Gastrocnemius medialis (tissue), 4 donors: ENCODE measurements at regions not wholly inside any gene's neighbourhood (a gene's known extent, or its start where the extent isn't known, plus 50 kb on each side); places are given as distances from the start of the nearest gene placed in this dataset.
"Not testable (repeated sequence)": the region's sequence is repeated elsewhere in the genome, so short reads cannot be mapped to it uniquely, and the experiment has no call there.

Experiments used
- ATAC-seq, 2 donors: fragments of 150-250 bp; one replicate each; pipeline ENCODE4 v1.9.1; 2016
- DNase-seq, 2 donors: peaks; one replicate each; pipeline ENCODE4 v3.0.0-alpha.2; 2019
- H3K27ac ChIP-seq, 4 donors: fragments of 200-600 bp; sonication (generic); 1 replicate in 1 of 4; 2 replicates in 3 of 4; pipeline ENCODE4 v1.5.1; 2016 to 2018; ENCODE audit warnings: mild to moderate bottlenecking in 2 of 4, moderate library complexity in 1 of 4
- H3K27me3 ChIP-seq, 3 donors: fragments of 200-600 bp; sonication (generic) in 2 of 3; 1 replicate in 1 of 3; 2 replicates in 2 of 3; pipeline versions ENCODE4 v1.5.1 to v1.6.0; 2016 to 2019; ENCODE audit warnings: mild to moderate bottlenecking in 1 of 3, moderate library complexity in 1 of 3
- H3K36me3 ChIP-seq, 2 donors: fragments of 200-600 bp; sonication (generic) in 1 of 2; one replicate each; pipeline ENCODE4 v1.5.1; 2017 to 2018
- H3K4me1 ChIP-seq, 2 donors: fragments of 200-600 bp; sonication (generic) in 1 of 2; one replicate each; pipeline ENCODE4 v1.5.1; 2016 to 2017; ENCODE audit warnings: mild to moderate bottlenecking in 2 of 2
- H3K4me3 ChIP-seq, 4 donors: fragments of 200-600 bp; sonication (generic) in 3 of 4; 1 replicate in 1 of 4; 2 replicates in 3 of 4; pipeline ENCODE4 v1.5.1; 2016 to 2019; ENCODE audit warnings: mild to moderate bottlenecking in 2 of 4
- H3K9me3 ChIP-seq, 3 donors: fragments of 200-600 bp; sonication (generic) in 2 of 3; 1 replicate in 1 of 3; 2 replicates in 2 of 3; pipeline ENCODE4 v1.5.1; 2016 to 2019
- POLR2A ChIP-seq, 2 donors: fragments of 450-650 bp; IDR thresholded peaks; one replicate each; pipeline ENCODE4 v1.6.1; 2017; ENCODE audit warnings: antibody characterized with exemption in 2 of 2, mild to moderate bottlenecking in 2 of 2, moderate library complexity in 2 of 2
- in situ Hi-C, 4 donors: fragments of 200-750 bp; cut with MboI; loops; one replicate each; pipeline versions ENCODE4 v1.15.0 to v1.8.0; 2017; ENCODE audit warnings: low sequenced_read_pairs in 4 of 4
- intact Hi-C: fragments of 100-400 bp; cut with DNase I; formaldehyde crosslinking; loops from one replicate; pipeline ENCODE4 v1.15.1; 2023; ENCODE audit warnings: low total_unique reads
- TF ChIP-seq, protein P1 (sequence below), 5 experiments: fragments of 450-650 bp in 3 of 5; fragments of 200-600 bp in 2 of 5; sonication (generic) in 2 of 5; IDR thresholded peaks in 4 of 5; conservative IDR thresholded peaks in 1 of 5; 1 replicate in 4 of 5; 2 replicates in 1 of 5; pipeline ENCODE4 v1.5.1; 2016 to 2019; ENCODE audit warnings: antibody characterized with exemption in 5 of 5, mild to moderate bottlenecking in 3 of 5, moderate library complexity in 3 of 5

DNA sequence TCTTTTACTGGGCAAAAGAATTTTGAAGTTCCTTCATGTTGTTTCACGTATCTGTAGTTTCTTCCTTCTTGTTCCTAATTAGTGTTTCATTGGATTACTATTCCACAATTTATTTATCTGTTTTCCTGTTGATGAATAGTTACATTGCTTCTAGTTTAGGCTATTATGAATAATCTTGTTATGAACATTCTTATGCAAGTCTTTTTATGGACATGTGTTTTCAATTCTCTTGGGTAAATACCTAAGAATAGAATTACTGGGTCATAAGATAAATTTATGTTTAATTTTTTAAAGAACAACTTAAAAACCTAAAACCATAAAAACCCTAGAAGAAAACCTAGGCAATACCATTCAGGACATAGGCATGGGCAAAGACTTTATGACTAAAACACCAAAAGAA is 70.9 kb upstream of the RXFP1 start:
- no peak for DNase-seq
- no peak for ATAC-seq
- Histone ChIP-seq H3K27me3 (no peaks in the 10 kb centered on the region), H3K4me1 (no peaks in the 10 kb centered on the region), H3K9me3 (no peaks in the 10 kb centered on the region), H3K36me3 (no peaks in the 10 kb centered on the region), H3K4me3 (no peak overlapping the region), H3K27ac (no peak overlapping the region)
- intact Hi-C loops (no loop called here), in situ Hi-C loops (no loop called here)
- TF ChIP-seq POLR2A (IDR thresholded peaks at IDR 0.05), result no peak
- TF ChIP-seq, protein P1, sequence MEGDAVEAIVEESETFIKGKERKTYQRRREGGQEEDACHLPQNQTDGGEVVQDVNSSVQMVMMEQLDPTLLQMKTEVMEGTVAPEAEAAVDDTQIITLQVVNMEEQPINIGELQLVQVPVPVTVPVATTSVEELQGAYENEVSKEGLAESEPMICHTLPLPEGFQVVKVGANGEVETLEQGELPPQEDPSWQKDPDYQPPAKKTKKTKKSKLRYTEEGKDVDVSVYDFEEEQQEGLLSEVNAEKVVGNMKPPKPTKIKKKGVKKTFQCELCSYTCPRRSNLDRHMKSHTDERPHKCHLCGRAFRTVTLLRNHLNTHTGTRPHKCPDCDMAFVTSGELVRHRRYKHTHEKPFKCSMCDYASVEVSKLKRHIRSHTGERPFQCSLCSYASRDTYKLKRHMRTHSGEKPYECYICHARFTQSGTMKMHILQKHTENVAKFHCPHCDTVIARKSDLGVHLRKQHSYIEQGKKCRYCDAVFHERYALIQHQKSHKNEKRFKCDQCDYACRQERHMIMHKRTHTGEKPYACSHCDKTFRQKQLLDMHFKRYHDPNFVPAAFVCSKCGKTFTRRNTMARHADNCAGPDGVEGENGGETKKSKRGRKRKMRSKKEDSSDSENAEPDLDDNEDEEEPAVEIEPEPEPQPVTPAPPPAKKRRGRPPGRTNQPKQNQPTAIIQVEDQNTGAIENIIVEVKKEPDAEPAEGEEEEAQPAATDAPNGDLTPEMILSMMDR (IDR thresholded peaks at IDR 0.05 in 4 of 5, conservative IDR thresholded peaks at IDR 0.05 in 1 of 5), result no peak

DNA sequence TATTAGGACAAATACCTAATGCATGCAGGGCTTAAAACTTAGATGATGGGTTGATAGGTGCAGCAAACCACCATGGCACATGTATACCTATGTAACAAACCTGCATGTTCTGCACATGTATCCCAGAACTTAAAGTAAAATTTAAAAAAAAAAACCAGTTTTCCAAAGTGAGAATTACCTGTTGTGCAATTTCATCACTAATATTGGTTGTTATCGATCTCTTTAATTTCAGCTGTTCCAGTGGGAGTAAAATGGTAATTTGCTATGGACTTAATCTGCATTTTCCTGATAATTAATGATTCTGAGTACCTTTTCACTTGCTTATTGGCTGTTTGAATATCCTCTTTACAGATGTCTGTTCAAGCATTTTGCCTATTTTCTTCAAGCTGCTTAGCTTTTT is 69.6 kb upstream of the RXFP1 start:
- H3K4me3 ChIP-seq, H3K4me1 ChIP-seq, DNase-seq, intact Hi-C loops, H3K27ac ChIP-seq, H3K36me3 ChIP-seq, H3K27me3 ChIP-seq, H3K9me3 ChIP-seq, ATAC-seq, in situ Hi-C loops: not testable (repeated sequence)

DNA sequence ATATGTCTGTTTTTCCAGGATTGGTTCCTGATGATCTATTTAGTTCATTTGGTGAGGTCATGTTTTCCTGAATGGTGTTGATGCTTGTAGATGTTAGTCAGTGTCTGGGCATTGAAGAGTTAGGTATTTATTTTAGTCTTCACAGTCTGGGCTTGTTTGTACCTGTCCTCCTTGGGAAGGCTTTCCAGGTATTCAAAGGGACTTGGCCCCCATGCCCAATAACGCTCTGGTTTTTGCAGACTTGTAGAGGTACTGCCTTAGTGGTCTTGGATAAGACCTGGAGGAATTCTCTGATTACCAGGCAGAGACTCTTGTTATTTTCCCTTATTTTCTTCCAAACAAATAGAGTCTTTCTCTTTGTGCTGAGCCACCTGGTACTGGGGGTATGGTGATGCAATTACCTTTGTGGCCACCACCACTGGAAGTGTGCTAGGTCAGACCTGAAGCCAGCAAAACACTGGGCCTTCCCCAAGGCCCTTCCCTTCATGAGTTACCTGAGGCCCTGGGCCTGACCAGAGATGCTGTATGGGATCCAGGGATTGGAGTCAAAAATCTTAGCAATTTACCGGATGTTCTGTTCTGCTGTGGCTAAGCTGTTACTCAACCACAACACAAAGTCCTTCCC is 63.3 kb upstream of the RXFP1 start:
- in situ Hi-C loops (no loop called here), intact Hi-C loops (no loop called here)
- ATAC-seq, result no peak
- TF ChIP-seq, protein P1 (IDR thresholded peaks at IDR 0.05 in 4 of 5, conservative IDR thresholded peaks at IDR 0.05 in 1 of 5), result no peak
- TF ChIP-seq POLR2A (IDR thresholded peaks at IDR 0.05), result no peak
- Histone ChIP-seq H3K4me3 (no peak overlapping the region), H3K9me3 (no peaks in the 10 kb centered on the region), H3K27me3 (no peaks in the 10 kb centered on the region), H3K36me3 (no peaks in the 10 kb centered on the region), H3K27ac (no peak overlapping the region), H3K4me1 (no peaks in the 10 kb centered on the region)
- DNase-seq, result no peak

DNA sequence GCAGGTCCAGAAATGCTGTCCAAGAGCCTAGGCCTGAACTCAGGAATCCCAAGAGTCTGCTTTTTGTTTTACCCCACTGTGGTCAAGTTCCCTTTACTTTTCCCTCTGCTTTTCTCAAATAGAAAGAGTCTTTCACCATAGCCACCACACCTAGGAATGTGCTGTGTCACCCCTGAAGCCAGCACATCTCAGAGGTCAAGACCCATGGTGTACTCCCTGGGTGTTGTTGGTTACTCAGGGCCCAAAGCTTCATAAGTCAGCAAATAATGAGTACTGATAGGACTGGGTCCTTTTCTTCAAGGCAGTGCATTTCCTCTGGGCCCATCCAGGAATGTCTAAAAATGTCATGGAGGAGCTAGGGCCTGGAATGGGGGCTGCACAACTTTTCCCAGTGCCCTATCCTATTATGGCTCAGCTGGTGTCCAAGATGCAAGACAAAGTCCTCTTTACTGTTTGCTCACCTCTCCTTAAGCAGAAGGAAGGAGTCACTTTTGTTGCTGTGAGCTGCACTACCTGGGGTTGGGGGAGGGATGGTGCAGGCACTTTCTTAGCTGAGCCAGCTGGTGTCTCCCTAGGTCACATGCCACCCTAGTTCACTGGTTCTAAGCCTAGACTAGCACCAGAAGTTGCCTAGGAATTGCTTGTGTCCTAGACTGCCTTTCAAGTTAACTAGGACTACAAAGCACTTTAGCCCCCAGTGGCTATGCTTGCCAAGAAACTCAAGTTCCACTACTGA is 62.4 kb upstream of the RXFP1 start:
- Histone ChIP-seq H3K4me3 (no peak overlapping the region), H3K9me3 (no peaks in the 10 kb centered on the region), H3K27me3 (no peaks in the 10 kb centered on the region), H3K4me1 (no peaks in the 10 kb centered on the region), H3K36me3 (no peaks in the 10 kb centered on the region), H3K27ac (no peak overlapping the region)
- in situ Hi-C loops (no loop called here), intact Hi-C loops (no loop called here)
- no peak for TF ChIP-seq POLR2A (IDR thresholded peaks at IDR 0.05)
- TF ChIP-seq, protein P1 (IDR thresholded peaks at IDR 0.05 in 4 of 5, conservative IDR thresholded peaks at IDR 0.05 in 1 of 5), result no peak
- DNase-seq (no peak), ATAC-seq (no peak)

DNA sequence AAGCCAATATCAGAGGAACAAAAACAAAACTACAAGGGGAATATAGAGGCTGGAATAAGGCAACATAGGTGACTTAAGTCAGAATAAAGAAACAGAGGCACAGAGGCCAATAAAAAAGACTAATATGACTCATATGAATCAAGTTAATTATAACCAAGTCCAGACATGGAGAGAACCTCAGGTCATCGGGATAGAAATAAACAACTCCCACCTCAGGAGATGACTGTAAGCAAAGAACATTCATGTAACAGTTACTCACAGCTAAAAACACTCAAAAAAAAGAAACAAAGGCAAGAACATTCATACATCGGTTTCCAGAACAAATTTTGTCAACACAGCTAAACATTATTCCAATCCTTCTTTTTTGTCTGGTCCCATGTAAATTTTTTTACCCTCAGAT is 60.3 kb upstream of the RXFP1 start:
- TF ChIP-seq POLR2A (IDR thresholded peaks at IDR 0.05), result no peak
- TF ChIP-seq, protein P1 (IDR thresholded peaks at IDR 0.05 in 4 of 5, conservative IDR thresholded peaks at IDR 0.05 in 1 of 5), result no peak
- no peak for DNase-seq

More for the DNA sequence above, 60.3 kb upstream of the RXFP1 start:
- intact Hi-C loops (no loop called here), in situ Hi-C loops (no loop called here)
- Histone ChIP-seq H3K36me3 (no peaks in the 10 kb centered on the region), H3K27me3 (no peaks in the 10 kb centered on the region), H3K4me3 (no peak overlapping the region), H3K4me1 (no peaks in the 10 kb centered on the region), H3K9me3 (no peaks in the 10 kb centered on the region), H3K27ac (no peak overlapping the region)
- no peak for ATAC-seq
